CD4-positive, alpha-beta T cell treated with Interleukin-12 subunit alpha and Interleukin-12 subunit beta, for 1 hour (primary cell): ENCODE measurements at regions not wholly inside any gene's neighbourhood (a gene's known extent, or its start where the extent isn't known, plus 50 kb on each side); places are given as distances from the start of the nearest gene placed in this dataset.
A peak's percentile ranks its signal among the peaks of the same experiment; 100 is the strongest.

ENCODE experiments used
- DNase-seq: peaks from one replicate; pipeline ENCODE4 v3.0.0-alpha.2; 2020

DNA sequence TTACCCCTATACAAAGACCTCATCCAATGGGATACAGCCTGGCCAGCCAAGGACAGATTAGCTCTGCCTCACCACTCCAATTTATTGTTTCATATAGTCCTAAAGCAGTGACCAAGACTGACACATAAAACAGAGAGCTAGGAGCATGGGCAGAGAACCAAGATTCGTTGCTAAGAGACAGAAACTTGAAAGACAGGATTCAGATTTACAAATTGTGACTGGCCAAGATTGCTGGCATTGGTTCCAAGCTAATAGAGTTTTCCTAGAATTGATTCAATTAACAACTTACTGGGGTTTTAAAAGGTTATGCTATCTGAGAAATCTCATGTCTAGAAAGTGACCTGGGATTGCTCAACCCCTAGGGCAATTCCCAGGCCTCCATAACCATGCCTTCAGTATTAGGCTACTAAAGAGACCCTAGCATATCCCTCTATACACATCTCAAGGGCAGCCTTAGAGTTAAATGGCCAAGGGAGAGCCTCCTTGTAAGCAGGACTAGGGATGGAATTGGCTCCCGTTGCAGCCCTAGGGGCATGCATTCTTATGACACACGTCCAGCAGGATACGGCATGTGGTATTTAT, 75.6 kb downstream of the ICOS start:
- DNase-seq: no peak

DNA sequence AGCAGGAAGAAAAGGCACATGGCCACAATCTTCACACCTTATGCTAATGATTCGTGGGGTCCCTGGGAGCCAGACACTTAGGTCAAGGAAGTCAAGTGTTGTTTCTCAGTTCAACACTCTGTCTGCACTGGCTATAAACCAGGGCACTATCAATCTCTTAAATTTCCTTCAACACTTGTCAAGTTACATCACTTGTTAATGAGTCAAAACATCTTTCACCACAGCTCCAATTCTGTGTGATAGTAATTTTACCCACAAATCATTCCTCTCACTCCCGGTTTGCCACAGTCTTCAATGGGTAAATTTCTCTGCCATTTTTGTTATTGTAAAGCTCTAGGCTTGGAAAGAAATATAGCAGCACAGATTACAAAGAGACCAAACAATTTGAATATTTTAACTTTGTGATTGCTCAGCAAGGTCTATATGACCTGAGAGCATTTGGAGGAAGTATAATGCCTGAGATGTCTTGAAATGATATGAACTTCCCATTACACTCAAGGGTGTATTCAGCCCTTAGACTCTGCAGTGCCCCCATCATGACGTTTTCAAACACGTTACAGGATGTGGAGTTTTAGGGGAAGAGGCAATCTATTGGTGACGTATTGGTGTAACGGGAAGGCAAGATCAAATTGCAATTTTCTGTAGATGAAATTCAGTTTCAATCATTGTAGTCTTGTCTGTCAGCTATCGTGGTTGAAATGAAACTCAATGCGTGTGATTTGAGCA, 78.7 kb downstream of the ICOS start:
- DNase-seq: peak; percentile 52

DNA sequence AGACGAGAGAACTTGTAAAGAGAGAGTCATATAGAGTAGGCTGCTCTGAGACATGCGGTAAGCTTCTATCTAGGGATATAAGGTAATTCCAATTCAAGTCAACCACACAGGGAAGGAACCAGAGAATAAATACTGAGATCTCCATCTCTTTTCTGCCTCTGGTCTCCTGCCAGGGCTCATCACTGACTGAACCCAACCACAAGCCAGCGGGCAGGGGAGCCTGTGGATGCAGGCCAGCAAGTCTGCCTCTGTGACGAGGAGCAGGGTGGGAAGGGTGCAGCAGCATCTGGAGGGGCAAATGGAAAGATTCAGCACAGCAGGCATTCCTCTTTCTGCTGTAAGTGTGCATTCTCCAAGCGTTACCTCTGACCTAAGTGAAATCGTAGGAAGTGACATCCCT, 82.2 kb downstream of the ICOS start:
- no peak for DNase-seq

- no peak for DNase-seq
These were observed 83.3 kb downstream of the ICOS start for GRCh38 chr2:204019572-204020501.

DNA sequence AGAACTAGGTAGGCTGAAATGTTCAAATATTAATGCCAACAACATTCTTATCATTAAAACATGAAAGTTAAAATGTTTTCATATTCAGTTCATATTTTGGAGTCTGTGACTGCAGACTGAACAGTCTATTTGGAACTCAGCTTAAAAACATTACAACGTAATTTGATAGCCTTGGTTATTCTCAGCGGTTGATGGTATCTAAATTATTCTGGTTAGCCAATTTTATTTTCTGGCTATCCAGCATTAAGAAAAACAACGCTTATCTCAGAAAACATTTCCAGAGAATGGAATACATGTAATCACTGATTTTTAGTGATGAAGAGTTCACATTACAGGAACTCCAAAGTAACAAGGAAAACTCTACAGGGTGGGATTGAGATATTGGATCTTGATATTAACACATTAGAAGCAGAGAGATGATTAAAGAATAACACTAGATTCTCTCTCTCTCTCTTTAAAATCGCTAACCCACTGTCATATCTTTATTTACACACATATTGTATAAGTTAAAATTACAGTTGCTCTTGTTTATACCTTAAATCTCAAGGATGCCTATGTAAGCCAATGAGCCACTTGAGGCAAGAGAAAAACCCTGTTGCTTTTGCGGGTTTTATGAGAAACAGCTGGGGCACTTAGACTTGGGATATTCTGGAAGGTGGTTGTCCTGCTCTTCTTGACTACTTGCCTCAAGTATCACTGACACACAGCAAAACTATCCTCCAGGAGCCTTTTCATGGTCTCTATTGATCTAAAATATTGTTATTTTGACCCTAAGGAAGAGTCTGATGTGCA, 84.9 kb downstream of the ICOS start:
- no peak for DNase-seq

DNA sequence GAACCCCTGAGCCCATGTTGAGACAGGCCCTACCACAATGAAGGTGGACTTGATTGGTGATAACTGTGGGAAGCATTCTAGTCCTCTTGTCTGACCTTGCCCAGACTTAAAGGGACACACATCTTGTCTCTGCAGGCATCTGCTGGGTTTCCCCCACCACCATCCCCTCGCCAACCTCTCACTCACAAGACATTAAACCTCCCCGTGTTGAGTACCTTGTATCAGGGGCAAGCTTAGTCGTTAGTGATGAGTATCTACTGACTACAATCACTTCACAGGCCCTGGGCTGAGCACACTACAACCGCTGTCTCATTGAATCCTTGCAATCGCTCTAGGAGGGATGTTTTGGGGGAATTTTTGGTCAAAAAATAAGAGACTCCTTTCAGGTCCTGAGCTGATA, 86.0 kb downstream of the ICOS start:
- no peak for DNase-seq

- no peak for DNase-seq
These were observed 86.5 kb downstream of the ICOS start for GRCh38 chr2:204023088-204023487.

- DNase-seq: peak; percentile 21
These were observed 87.9 kb downstream of the ICOS start for GRCh38 chr2:204024503-204024902.

- DNase-seq: no peak
These were observed 88.4 kb downstream of the ICOS start for GRCh38 chr2:204024906-204025475.

GRCh38 chr2:204026294-204026693, 89.7 kb downstream of the ICOS start:
- DNase-seq: no peak

GRCh38 chr2:204027091-204027490, 90.5 kb downstream of the ICOS start:
- peak; percentile 40 for DNase-seq

DNA sequence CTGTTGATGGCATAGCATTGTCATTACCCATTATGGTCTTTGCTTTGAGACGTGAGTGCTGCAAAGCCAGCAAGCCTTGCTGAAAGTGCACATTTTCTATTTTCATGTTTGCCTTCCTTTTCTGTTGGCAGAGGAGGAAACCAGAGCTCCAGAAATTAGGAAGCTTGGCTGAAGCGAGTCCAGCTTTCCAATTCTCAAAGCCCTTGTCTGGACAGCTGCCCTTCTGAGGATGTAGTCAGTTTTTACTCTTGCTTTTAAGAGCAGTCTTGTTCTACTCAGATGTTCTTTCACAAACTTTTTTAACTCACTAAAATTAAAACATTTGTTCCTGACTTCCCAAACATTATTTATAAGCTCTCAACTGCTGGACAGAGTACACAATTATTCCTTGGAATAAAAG, 93.8 kb downstream of the ICOS start:
- DNase-seq: no peak

GRCh38 chr2:204031056-204031455, 94.5 kb downstream of the ICOS start:
- no peak for DNase-seq

DNA sequence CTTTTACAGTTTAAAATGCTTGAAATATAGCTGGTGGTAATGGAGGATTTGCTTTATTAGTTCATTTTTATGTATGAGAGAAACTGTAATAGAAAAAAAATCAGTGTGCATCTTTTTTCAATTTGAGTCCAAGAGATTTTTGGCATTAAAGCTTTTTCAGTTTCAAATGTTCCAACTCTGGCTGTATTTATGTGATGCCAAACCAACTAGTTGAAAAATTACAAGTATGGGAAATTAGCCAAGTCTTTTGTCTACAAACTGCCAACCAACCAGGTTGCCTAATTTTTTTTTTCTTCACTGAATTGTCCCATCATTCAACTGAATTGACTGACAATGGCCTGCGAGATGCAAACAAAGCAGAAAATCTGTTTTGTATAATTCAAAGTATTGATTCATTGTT, 95.7 kb downstream of the ICOS start:
- no peak for DNase-seq

DNA sequence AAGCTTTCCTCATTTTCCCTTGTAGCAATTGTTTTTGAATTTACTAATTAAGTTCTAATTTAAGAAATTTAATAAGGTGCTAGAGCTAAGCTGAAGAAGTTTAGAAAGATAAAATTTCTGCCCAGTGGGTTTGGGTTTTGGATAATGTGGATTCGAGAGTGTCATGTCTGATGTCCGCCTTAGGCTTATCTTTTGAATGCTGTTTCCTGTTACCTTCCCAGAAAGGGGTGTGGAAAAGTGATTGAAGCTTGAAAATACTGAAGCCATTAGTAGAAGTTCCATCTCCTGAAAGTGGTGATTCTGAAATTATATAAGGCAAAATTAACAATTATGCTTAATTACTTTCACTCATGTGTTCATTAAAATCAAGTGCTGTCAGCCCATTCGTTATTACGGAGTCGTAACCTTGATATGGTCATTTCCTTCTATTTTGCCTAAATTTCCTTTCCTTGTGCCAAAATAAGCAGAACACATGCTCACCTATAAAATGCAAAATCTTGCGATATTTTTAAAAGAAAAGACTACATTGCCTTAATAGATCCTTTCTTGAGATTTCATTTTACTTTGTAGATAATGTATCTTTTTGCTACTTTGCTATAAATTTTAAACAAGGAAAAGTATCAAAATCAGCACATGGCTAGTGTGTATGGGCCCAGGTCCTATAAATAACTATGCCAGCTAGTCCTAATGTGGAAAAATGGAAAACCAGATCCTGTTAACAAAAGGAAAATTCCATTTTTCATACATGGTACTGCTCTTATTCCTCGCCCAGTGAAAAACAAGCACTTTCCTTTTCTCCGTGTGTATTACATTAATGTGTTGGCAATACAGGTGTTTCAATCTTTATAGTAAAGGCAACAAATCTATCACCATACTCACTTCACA, 97.3 kb downstream of the ICOS start:
- DNase-seq: no peak

GRCh38 chr2:204036706-204037105, 100.1 kb downstream of the ICOS start:
- DNase-seq: no peak

- no peak for DNase-seq
These were observed 100.7 kb downstream of the ICOS start for GRCh38 chr2:204037286-204037685.

- no peak for DNase-seq
These were observed 102.8 kb downstream of the ICOS start for GRCh38 chr2:204039298-204039838.

DNA sequence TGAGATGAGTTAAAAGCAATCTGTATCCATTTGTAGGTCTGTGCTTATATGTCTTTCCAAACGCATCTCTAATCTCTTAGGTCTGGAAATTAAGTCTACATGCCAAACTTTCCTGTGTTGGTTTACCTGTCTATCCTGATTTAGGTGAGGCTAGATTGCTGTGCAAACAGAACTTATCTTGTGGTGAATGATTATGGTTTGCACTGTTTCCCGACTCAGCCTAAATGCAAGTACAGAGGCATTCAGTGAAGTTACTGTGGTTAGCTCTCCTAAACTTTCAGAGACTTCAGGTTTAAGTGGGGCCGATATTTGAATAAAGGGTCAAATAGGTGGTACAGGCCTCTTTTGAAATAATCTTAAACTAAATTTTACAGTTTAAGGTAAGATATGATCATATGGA, 103.5 kb downstream of the ICOS start:
- DNase-seq: no peak

- no peak for DNase-seq
These were observed 105.8 kb downstream of the ICOS start for GRCh38 chr2:204042401-204042800.

DNA sequence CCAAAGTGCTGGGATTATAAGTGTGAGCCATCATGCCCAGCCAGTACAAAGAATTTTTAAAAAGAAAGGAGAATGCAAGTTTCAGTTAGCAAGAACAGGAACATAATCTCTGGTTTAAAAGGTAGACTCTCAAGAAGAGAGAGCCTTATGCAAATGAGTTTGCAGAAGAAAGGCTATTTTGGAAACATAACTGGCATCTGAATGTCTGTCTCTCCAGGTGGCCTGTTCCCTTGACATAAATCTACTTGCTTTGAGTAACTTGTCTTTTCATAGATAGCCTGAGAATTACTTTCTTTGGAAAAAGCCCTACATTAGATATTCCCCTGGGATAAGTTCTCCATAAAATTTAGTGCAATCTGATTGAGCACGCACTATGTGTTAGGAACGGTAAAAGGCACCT, 109.6 kb downstream of the ICOS start:
- DNase-seq: no peak
